GM13976 (cell line): ENCODE measurements at regions not wholly inside any gene's neighbourhood (a gene's known extent, or its start where the extent isn't known, plus 50 kb on each side); places are given as distances from the start of the nearest gene placed in this dataset.
"Not testable (repeated sequence)": the region's sequence is repeated elsewhere in the genome, so short reads cannot be mapped to it uniquely, and the experiment has no call there.

Source experiments
- DNase-seq: peaks from one replicate; pipeline ENCODE4 v3.0.0; 2012; ENCODE audit warnings: low spot score
- CTCF ChIP-seq: IDR thresholded peaks from 2 replicates; pipeline ENCODE4 v1.5.1; 2012; ENCODE audit warnings: borderline replicate concordance, mild to moderate bottlenecking; ENCODE audit not compliant: insufficient read depth; ENCODE audit errors: extremely low read depth, missing control alignments, control extremely low read depth
- in situ Hi-C: fragments of 300-500 bp; cut with MboI; formaldehyde crosslinking; loops from one replicate; pipeline ENCODE4 v1.12.0; 2022; ENCODE audit warnings: low sequenced_read_pairs, mixed read lengths, inconsistent platforms; ENCODE audit not compliant: unreplicated experiment

GRCh38 chr13:81230386-81230785, 889.5 kb upstream of the SPRY2 start:
- TF ChIP-seq CTCF = no peak
- no peak for DNase-seq
- in situ Hi-C loops = no loop called here

GRCh38 chr13:81226830-81227229, 885.9 kb upstream of the SPRY2 start:
- in situ Hi-C loops, DNase-seq: not testable (repeated sequence)

- TF ChIP-seq CTCF = no peak
- DNase-seq = no peak
- in situ Hi-C loops = no loop called here
Observed at GRCh38 chr13:81224209-81224833, 883.4 kb upstream of the SPRY2 start.

GRCh38 chr13:81223778-81224177, 882.9 kb upstream of the SPRY2 start:
- DNase-seq = no peak
- TF ChIP-seq CTCF = no peak
- in situ Hi-C loops = no loop called here

GRCh38 chr13:81211713-81212112, 870.8 kb upstream of the SPRY2 start:
- TF ChIP-seq CTCF = no peak
- DNase-seq = no peak
- in situ Hi-C loops = no loop called here

GRCh38 chr13:81207636-81208035, 866.7 kb upstream of the SPRY2 start:
- in situ Hi-C loops = no loop called here
- no peak for TF ChIP-seq CTCF

GRCh38 chr13:81207231-81207630, 866.3 kb upstream of the SPRY2 start:
- no peak for DNase-seq
- in situ Hi-C loops = no loop called here
- no peak for TF ChIP-seq CTCF

More at GRCh38 chr13:81207636-81208035, 866.7 kb upstream of the SPRY2 start:
- DNase-seq = no peak
